Fibroblast of peridontal ligament (primary cell): ENCODE measurements at regions not wholly inside any gene's neighbourhood (a gene's known extent, or its start where the extent isn't known, plus 50 kb on each side); places are given as distances from the start of the nearest gene placed in this dataset.
"Not testable (repeated sequence)": the region's sequence is repeated elsewhere in the genome, so short reads cannot be mapped to it uniquely, and the experiment has no call there.

Experiments
- DNase-seq: peaks from one replicate; pipeline ENCODE4 v3.0.0-alpha.2; 2010; ENCODE audit errors: extremely low read depth

DNA sequence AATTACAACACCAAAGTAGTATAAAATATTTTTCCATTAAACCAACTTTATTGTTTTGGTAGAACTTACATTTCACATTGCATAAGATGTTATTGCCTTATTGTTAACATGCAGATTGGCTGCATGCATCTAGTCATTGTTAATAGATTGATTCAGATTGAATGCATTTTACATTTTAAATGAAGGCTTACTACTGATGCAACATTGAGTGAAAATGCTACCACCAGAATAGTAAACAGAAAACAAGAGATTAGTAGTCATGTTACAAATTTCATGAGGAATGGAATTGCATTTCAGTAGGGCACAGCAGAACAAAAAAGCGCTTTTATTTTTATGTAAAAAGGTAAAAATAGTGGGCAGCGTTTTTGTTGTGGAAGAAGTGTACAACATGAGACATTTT, 298.3 kb downstream of the ARL4A start:
- DNase-seq = no peak

DNA sequence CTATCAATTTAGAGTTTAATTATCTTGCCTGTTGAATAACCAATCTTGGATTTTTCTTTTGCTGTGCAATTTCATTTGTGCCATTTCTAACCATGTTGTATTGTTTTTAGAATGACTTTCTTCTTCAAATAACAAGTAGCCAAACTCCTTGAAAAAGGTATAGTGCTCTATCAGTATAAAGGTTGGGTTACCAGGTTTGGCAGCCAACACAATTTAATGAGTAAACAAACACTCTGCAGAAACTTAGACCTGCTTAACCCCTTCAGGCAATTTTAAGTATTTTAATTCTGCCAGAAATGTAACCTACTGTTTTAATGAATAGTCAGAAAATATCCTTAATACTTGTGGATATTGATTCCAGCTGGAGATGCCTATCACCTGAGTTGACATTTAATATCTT, 299.8 kb downstream of the ARL4A start:
- DNase-seq = no peak

DNA sequence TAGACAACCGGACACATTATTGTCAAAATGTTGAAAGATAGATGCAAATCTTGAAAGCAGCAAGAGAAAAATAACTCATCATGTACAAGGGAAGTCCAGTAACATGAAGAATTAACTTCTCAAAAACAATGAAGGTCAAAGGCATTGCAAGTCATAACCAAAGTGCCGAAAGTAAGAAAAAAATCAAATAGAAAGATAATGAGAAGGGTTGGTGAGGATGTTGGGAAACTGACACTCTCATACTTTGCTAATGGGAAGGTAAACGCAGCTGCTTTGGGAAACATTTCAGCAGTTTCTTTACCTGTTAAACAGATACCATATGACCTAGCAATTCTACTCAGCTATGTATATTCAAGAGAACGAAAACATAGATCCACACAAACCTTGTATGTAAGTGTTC, 303.0 kb downstream of the ARL4A start:
- no peak for DNase-seq

DNA sequence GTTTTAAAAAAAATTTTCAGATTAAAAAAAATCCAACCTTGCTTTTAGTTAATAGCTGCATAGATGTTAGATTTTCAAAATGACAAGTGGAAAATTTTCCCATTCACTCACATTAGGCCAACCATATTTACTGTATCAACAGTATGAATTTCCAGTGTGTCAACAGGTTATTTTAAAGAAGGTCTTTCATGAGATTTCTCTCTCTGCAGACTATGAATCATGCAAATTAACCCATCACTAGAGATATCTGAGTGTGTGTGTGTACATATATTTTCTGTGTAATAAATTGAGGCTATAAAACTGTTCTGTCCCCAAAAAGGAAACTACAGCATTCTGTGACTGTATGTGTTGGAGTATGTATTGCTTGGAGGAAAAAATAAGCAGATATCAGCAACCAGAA, 305.6 kb downstream of the ARL4A start:
- no peak for DNase-seq

DNA sequence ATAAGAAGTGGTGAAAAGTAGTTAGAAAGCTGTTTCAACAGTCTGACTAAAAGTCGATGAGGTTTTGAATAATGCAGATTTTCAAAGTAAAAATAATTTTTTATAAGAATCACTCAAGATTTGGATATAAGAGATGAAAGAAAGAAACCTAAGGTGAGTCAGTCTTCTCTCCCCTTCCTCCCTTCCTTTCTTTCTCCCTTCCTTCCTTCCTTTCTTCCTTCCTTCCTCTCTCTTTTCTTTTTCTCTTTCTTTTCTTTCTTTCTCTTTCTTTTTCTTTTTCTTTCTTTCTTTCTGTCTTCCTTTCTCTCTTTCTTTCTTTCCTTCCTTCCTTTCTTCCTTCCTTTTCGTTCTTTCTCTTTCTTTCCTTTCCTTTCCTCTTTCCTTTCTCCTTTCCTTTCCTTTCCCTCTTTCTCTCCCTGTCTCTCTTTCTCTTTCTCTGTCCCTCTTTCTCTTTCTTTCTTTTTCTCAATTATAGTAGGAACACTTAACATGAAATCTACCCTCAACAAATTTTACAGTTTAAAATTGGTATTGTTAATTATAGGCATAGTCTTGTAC, 308.6 kb downstream of the ARL4A start:
- no peak for DNase-seq

DNA sequence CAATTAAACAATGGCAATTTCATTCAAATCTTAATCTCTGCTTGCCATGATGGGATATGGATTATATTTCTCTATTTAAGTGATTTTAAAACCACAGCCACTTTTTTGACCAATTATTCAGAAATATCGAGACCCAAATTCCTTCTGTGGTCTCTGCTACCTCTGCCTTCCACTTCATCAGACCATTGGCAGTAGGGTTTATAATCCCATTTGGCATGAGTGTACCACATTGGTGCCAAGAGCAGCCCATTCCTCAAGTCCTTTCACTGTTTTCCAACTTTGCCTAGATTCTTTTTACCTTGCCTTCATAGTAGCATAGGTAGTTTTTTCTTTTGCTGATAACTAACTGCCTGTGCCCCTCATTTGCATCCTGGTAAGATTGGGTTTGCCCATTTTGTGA, 319.9 kb downstream of the ARL4A start:
- DNase-seq = no peak

DNA sequence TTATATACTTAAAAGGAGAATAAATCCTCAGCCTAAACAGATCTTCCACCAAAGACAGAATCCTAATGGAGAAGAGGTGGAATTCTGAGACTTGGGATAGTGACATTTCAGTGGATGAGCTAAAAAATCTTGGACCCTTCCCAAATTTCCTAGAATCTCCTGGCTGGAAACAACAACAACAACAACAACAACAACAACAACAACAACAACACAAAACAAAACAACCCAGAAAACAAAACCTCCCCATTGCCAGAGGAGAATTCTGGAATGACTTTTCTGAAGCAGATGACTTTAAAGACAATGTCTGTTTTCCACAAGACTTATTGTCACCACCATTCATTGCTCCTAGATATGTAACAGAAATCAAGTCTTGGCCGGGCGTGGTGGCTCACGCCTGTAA, 322.1 kb downstream of the ARL4A start:
- DNase-seq = no peak

DNA sequence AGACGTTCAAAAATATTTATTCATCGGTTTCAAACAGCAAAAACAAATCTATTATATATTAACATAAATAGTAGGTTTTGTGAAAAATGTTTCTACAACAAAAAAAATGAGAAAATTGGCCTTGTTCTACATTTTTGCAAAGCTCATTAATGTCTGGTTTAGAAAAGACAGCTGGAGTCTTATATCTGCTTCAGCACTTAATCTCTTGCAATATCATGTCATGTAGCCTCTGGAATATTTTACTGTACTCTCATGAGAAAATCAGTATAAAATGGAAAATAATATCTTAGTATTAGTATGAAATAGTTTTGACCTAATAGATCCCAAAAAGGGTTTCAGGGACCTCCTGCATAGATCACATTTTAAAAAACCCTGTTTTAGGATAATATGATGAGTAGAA, 326.6 kb downstream of the ARL4A start:
- no peak for DNase-seq

DNA sequence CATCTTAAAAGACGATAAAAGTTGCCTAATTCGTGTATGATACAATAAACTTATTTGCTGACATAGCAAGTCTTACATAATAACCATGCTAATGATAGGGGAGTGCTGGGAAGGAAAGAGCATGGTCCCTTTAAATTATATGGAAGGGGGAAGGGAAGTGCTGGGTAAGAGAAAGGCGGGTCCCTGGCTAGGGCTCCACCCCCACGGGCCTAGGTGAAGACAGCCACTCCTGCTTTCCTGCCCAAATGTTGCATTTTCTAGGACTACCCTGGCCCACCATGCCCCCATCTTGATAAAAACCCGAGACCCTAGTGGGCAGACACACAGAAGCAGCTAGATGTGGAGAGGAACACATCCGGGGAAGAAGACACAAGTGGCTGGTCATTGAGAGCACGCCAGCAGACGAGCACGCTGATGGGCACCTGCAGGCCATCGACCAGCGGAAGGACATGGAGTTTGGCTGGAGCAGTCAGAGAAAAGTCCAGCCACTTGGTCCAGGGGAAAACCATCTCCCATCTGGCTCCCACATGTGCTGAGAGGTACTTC, 328.7 kb downstream of the ARL4A start:
- DNase-seq = no peak

DNA sequence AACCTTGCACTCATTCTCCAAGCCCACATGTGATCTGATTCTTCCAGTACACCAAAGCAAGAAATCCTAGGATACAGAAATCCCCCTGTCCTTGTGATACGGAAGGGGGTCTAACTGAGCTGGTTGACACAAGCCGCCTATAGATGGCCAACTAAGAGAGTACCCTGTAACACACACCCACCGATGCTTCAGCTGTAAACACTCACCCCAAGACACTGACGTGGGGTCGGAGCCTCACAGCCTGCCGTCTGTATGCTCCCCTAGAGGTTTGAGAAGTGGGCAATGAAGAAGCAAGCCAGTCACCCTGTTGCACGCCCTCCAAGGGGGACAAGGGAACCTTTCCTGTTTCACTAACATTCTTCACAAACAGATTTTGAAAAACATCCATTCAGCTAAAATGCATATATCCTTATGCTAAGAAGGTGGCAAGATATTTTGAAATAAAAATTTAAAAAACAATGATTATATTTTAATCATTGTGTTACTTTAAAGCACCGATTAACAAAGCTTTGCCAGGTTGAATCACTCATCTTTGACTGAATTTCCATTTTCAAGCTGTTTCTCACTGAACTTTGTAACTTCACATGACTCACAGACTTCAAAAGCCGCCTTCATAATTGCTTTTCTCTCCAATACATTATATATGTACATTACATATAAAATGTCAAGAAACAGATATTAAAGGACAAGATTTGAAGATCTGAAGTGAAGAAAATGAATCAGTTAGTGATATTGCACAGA, 329.3 kb downstream of the ARL4A start:
- peak; percentile 10 for DNase-seq

DNA sequence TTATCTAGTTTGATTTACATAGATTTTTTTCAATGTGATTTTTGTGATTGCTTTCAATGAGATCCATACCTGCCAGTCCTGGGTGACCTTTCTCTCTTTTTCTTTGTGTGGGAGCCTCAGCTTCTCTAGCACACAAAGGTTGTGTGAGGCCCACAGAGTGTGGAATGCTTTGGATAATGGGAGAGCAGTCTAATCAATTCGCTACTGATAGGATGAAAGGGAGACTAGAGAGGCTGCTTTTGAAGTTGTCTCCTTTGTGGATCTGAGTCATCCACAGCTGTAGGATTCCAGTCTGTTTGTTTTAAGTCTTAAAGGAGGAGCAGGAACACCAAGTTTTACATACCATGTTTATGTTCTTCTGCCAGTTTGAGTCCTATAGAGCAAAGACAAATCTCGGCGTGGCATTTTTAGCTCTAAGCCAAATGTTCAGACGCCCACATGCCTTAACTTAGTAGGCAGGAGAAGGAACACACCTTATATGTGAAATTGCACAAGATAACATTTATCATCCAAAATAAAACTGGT, 330.0 kb downstream of the ARL4A start:
- DNase-seq = peak; percentile 27

DNA sequence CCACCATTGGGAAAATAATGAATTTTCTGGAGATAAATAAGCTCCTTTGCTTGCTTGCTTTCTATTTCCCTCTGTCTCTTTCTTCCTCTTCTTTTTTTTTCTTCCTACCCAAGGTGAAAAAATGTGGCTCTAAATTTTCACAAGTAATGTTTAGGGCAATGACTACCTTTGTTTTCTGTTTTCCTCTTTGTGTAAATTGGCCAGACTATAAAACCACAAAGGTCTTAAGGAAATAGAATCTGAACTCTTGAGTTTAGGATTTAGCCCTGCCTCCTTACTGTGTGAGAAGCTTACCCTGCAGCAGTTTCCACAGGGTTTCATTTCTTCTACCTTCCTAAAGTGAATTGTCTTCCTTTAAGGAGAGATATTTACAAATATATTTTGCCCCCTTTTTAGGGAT, 330.4 kb downstream of the ARL4A start:
- DNase-seq = no peak

DNA sequence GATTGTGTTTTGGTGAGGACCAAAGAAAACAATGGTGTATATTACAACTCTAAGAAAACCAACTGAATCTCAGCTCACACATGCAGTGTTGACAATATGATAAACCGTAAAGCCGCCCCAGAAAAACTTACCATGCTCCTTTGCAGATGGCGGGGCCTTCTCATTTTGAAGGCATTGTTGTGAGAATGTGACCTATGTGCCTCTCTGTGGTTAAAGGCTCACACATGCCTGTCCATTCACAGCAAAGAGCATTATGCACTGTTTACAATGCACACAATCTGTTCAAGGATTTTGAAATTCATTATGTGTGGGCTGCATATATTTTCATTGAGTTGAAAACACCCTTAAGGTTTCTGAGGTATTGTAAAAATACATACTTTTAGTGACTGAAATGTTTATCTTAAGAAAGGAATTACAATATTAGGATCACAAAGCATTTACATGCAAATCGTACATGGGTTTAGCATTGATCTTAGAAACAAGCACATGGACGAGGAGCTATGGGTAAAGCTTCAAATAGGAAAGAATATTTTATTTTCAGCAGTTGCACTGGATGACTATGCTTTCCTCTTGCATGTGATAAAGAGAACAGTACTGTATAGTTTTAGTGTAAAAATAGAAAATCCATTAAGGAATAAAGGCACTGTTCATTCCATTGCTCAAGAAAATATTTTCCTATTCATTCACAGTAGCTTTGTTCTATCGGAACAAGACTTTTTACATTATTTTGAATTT, 334.3 kb downstream of the ARL4A start:
- no peak for DNase-seq

DNA sequence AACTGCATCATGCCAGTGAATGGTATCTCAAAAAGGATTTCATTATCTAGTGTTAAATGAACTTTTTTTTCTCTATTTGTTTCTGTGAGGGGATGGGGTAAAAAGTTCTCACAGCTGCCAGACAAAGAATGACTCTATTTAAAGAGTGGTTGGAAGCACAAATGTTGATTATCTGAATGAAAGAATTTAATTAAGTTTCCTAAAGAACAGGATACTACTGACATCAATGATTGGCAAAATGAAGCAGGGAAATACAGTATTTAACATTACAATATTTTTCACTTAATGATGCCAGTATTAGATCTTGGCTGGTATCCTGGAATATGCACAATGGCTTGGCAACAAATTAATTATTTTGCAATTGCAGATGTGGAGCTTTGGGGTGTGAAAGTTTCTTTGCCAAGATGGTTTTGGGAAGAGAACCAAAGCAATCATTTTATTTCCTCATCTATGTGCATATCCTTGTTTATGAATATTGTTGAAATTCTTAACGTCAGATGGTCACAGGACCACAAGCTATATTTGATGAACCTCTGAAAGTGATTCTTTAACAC, 336.8 kb downstream of the ARL4A start:
- DNase-seq = no peak

DNA sequence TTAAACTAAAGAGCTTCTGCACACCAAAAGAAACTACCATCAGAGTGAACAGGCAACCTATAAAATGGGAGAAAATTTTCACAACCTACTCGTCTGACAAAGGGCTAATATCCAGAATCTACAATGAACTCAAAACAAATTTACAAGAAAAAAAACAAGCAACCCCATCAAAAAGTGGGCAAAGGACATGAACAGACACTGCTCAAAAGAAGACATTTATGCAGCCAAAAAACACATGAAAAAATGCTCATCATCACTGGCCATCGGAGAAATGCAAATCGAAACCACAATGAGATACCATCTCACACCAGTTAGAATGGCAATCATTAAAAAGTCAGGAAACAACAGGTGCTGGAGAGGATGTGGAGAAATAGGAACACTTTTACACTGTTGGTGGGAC, 337.6 kb downstream of the ARL4A start:
- DNase-seq = not testable (repeated sequence)

DNA sequence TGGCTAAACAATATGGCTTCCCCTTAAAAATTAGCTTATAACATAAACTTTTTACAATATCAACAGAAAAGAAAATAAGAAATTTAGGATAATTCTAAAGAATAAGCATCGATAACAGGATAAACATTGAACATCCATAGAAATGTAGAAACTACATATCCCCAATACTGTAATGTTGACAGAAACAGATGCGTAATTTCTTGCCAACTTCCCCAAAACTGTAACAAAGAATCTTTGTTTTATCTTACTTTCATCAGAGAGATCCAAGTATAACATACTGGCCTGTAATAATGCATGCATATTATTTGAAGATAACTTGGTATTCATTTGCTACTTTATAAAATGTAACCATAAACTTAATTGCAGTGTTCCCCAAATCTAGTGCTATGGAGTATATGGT, 339.9 kb downstream of the ARL4A start:
- no peak for DNase-seq

DNA sequence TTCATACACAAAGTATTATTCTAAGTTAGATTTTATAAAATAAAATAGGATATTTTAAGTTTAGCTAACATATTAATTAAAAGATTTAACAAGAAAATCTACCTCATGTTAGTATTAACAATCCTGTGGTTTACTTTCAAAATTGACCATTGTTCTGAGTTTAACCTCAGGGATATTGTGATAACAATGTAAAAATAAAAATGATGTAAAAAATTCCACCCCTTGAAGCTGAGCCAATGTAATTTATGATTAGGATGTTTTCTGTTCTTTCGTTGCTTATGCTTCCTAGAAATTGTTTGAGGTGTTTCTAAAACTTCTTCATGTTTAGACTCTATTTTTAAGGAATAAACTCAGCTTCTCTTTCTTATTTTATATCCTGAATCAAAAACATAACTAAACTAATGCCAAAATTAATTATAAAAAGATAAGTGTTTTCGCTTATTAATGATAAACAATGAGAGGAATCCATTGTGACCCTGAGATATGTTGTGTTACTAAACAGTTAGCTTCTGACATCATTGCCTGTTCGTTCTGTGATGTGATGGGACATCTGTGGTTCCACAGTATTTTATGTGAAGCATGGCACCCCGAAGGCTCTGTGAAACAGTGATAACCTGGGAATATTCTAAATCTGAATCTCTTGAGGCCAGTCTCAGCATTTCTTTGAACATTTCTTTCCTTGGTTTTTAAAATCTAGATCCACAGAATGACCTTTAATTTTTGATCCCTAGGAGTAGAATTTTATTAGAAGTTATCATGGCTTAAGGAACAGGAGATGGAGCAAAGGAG, 340.8 kb downstream of the ARL4A start:
- no peak for DNase-seq

DNA sequence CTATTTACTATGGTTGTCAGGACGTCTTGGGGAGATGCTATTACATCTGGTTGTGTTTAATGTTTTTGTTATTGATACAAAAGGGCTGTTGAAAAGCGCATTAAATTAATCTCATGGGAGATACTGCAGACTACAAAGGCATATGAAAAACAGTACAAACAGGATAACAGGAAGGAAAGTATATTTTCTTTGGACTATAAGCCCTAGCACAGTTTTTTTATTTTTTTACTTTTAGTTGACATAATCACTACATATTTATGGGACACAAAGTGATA, 341.3 kb downstream of the ARL4A start:
- DNase-seq = no peak

DNA sequence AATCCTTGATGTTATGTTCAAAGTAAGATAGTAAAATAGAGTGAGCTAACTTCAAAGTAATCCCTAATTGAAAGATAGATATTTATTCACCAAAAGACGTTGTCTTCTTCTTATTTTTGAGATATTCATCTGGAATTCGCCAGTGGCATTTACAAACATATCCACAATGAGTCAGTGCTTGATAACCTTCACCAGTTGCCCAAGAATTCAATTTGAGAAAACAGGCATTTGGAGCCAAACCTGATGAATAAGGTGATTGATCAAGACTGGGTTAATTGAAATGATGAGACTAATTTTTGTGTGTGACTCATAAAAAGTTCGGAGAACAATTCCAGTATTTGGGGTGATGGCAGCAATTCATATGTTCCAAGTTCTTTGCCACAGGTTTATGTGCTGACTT, 344.0 kb downstream of the ARL4A start:
- no peak for DNase-seq

DNA sequence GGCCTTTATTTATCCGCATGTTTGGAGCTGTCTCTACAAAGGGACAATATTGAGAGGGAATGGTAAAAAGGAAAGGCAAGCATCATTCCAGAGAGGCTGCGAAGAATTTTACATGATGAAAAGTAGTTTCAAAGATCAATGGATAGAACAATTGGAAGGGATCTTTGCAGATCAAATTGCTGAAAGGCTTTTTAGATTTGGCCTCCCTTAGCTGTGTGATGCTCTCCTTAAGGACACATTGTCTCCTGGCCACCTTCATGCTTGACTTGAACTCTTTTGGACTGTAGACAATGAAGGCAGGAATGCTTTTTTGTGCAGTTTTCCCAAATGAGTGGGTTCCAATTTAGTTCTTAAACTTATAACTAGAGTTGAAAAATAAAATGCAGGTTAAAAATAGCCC, 344.7 kb downstream of the ARL4A start:
- no peak for DNase-seq

DNA sequence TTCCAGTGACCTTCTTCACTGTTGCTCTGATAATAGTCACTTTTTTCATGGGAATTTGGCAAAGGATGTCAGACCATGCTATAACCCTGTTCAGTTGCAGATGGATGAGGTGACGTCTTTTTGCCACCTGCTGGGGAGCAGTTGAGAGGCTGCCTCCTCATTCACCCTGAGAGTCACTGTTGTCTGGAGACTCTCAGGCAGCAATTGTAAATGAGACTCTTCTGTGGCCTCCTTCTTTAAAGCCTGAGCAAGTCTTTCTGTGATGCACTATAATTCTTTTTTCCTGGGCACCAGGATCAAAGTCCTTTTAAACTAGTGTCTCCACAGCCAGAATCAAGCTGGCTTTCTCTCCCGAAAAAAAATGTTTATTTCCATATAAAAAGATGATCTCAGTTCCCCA, 345.1 kb downstream of the ARL4A start:
- no peak for DNase-seq

DNA sequence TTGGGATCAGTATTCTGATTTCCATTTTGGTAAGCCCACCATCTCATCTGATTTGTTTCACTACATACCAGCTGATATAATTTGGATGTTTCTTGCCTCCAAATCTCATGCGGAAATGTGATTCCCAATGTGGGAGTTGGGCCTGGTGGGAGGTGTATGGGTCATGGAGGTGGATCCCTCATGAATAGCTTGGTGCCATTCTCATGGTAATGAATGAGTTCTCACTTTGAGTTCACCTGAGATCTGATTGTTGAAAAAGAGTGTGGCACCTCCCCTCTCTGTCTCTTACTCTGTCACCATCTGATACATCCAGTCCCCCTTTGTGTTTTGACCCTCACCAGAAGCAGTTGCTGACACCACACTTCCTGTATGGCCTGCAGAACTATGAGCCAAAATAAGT, 347.3 kb downstream of the ARL4A start:
- no peak for DNase-seq
